Endothelial cell of umbilical vein (primary cell): ENCODE measurements at regions not wholly inside any gene's neighbourhood (a gene's known extent, or its start where the extent isn't known, plus 50 kb on each side); places are given as distances from the start of the nearest gene placed in this dataset.

ENCODE experiments used
- CTCF ChIP-seq, 2 donors: IDR thresholded peaks; 1 replicate in 1 of 2; 2 replicates in 1 of 2; pipeline ENCODE4 v1.5.1; 2011; ENCODE audit warnings: low read length in 2 of 2, mild to moderate bottlenecking in 2 of 2, moderate library complexity in 2 of 2, control low read depth in 1 of 2, inconsistent platforms in 1 of 2, low read depth in 1 of 2; ENCODE audit not compliant: insufficient read depth in 1 of 2; ENCODE audit errors: extremely low read depth in 1 of 2
- FOS ChIP-seq: IDR thresholded peaks from 2 replicates; pipeline ENCODE4 v1.6.1; 2011; ENCODE audit warnings: mild to moderate bottlenecking, low read length, moderate library complexity, borderline replicate concordance; ENCODE audit not compliant: insufficient read depth
- GATA2 ChIP-seq: IDR thresholded peaks from 2 replicates; pipeline ENCODE4 v1.7.0; 2011; ENCODE audit warnings: low read depth, mild to moderate bottlenecking, moderate library complexity, mixed read lengths, low read length; ENCODE audit not compliant: insufficient read length, insufficient read depth
- JUN ChIP-seq: IDR thresholded peaks from 2 replicates; pipeline ENCODE4 v1.6.1; 2011; ENCODE audit warnings: borderline replicate concordance, low read depth; ENCODE audit not compliant: insufficient read length, insufficient read depth
- MAX ChIP-seq: IDR thresholded peaks from 2 replicates; pipeline ENCODE4 v1.6.1; 2011; ENCODE audit not compliant: insufficient read depth, insufficient read length
- POLR2A ChIP-seq: IDR thresholded peaks from 2 replicates; pipeline ENCODE4 v1.6.1; 2012; ENCODE audit warnings: low read depth, mild to moderate bottlenecking, control low read depth, low read length
- POLR2AphosphoS5 ChIP-seq: IDR thresholded peaks from 2 replicates; pipeline ENCODE4 v1.6.1; 2012; ENCODE audit warnings: low read depth, mild to moderate bottlenecking, control low read depth, low read length, moderate library complexity; ENCODE audit not compliant: insufficient read depth

GRCh38 chr14:54053386-54053745 is 96.7 kb upstream of the BMP4 start:
- no peak for TF ChIP-seq POLR2AphosphoS5
- no peak for TF ChIP-seq POLR2A
- TF ChIP-seq CTCF (IDR thresholded peaks at IDR 0.05; ENCODE audit: extremely low read depth in 1 of 2, insufficient read depth in 1 of 2, low read depth in 1 of 2, low read length in 2 of 2), result no peak
- TF ChIP-seq MAX, result no peak
- no peak for TF ChIP-seq FOS
- no peak for TF ChIP-seq JUN
- no peak for TF ChIP-seq GATA2
